K562 (cell line): ENCODE measurements at regions not wholly inside any gene's neighbourhood (a gene's known extent, or its start where the extent isn't known, plus 50 kb on each side); places are given as distances from the start of the nearest gene placed in this dataset.
A peak's percentile ranks its signal among the peaks of the same experiment; 100 is the strongest.

ENCODE experiments used
- CEBPB ChIP-seq: fragments of 450-650 bp; IDR thresholded peaks from 2 replicates; pipeline ENCODE4 v1.6.1; 2016; ENCODE audit warnings: missing genetic modification characterization, missing compliant biosample characterization
- FUS ChIP-seq: fragments of 200-400 bp; formaldehyde crosslinking; optimal IDR thresholded peaks from 2 replicates; pipeline ENCODE3; 2017; ENCODE audit warnings: low read depth, low read length
- LEF1 ChIP-seq: fragments of 450-650 bp; IDR thresholded peaks from 2 replicates; pipeline ENCODE4 v1.6.1; 2016; ENCODE audit warnings: mild to moderate bottlenecking
- MEF2A ChIP-seq: IDR thresholded peaks from 2 replicates; pipeline ENCODE4 v1.6.1; 2011; ENCODE audit warnings: low read depth, mild to moderate bottlenecking, low read length, moderate library complexity; ENCODE audit not compliant: control insufficient read depth
- SMARCA4 ChIP-seq: fragments of 450-650 bp; IDR thresholded peaks from 2 replicates; pipeline ENCODE4 v1.6.1; 2016
- SNIP1 ChIP-seq: fragments of 450-650 bp; IDR thresholded peaks from 2 replicates; pipeline ENCODE4 v1.7.1; 2017; ENCODE audit warnings: low read depth, mild to moderate bottlenecking
- SRF ChIP-seq, 2 experiments: fragments of 250-450, 450-650 bp in 1 of 2; sonication (Bioruptor Pico) in 1 of 2; sonication (generic) in 1 of 2; formaldehyde crosslinking; IDR thresholded peaks; 2 replicates each; pipeline versions ENCODE4 v1.5.0 to v1.5.1; 2020 to 2022; ENCODE audit warnings: mild to moderate bottlenecking in 1 of 2, missing genetic modification reagents in 1 of 2
- ZNF584 ChIP-seq: fragments of 200-800 bp; sonication (Bioruptor generic); IDR thresholded peaks from 2 replicates; pipeline ENCODE4 v1.6.1; 2016; ENCODE audit warnings: low read depth, mild to moderate bottlenecking, missing genetic modification characterization, missing compliant biosample characterization
- TF ChIP-seq, protein P1 (sequence below): fragments of 450-650 bp; IDR thresholded peaks from 2 replicates; pipeline ENCODE4 v1.6.1; 2016; ENCODE audit warnings: mild to moderate bottlenecking
- TF ChIP-seq, protein P2 (sequence below): fragments of 250-450 bp; sonication (Bioruptor Pico); IDR thresholded peaks from 2 replicates; pipeline ENCODE4 v1.5.0; 2020; ENCODE audit warnings: mild to moderate bottlenecking, borderline replicate concordance
- TF ChIP-seq, protein P3 (sequence below): fragments of 450-650 bp; IDR thresholded peaks from 2 replicates; pipeline ENCODE4 v1.6.1; 2017; ENCODE audit warnings: antibody characterized with exemption
- TF ChIP-seq, protein P4 (sequence below): sonication (generic); formaldehyde crosslinking; IDR thresholded peaks from 2 replicates; pipeline ENCODE4 v1.8.1; 2023; ENCODE audit warnings: mild to moderate bottlenecking, missing genetic modification reagents
- TF ChIP-seq, protein P5 (sequence below): fragments of 450-650 bp; IDR thresholded peaks from 2 replicates; pipeline ENCODE4 v1.6.1; 2016
- TF ChIP-seq, protein P6 (sequence below): fragments of 450-650 bp; IDR thresholded peaks from 2 replicates; pipeline ENCODE4 v1.6.1; 2017; ENCODE audit warnings: mild to moderate bottlenecking, moderate library complexity
- TF ChIP-seq, protein P7 (sequence below): fragments of 200-800 bp; sonication (Bioruptor generic); IDR thresholded peaks from 2 replicates; pipeline ENCODE4 v1.6.1; 2017; ENCODE audit warnings: missing genetic modification characterization, missing compliant biosample characterization

DNA sequence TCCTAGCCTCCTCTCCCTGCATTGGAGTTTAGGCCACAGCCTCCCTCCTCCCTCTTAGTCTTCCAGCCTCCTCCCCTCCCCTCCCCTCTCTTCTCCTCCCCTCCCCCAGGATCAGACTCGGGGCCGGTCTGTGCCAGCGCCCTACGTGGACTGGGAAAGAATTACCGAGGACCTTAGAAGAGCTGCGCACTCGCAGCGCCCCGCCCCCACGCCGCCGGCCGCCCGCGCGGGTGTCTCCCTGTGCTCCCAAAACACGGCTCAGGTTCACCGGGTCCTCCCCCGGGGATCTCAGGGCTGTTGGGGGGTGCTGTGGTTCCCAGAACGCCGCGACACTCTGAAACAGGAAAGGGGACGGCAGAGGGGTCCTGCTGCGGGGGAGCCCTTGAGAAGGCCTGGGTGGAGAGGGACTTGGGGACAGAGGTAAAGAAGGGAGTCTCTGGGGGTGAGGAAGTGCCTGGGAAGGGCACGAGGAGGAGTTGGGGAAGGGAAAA is 122.3 kb upstream of the TBL1X start (continued):
- TF ChIP-seq, protein P1, sequence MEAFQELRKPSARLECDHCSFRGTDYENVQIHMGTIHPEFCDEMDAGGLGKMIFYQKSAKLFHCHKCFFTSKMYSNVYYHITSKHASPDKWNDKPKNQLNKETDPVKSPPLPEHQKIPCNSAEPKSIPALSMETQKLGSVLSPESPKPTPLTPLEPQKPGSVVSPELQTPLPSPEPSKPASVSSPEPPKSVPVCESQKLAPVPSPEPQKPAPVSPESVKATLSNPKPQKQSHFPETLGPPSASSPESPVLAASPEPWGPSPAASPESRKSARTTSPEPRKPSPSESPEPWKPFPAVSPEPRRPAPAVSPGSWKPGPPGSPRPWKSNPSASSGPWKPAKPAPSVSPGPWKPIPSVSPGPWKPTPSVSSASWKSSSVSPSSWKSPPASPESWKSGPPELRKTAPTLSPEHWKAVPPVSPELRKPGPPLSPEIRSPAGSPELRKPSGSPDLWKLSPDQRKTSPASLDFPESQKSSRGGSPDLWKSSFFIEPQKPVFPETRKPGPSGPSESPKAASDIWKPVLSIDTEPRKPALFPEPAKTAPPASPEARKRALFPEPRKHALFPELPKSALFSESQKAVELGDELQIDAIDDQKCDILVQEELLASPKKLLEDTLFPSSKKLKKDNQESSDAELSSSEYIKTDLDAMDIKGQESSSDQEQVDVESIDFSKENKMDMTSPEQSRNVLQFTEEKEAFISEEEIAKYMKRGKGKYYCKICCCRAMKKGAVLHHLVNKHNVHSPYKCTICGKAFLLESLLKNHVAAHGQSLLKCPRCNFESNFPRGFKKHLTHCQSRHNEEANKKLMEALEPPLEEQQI: no peak
- TF ChIP-seq, protein P2, sequence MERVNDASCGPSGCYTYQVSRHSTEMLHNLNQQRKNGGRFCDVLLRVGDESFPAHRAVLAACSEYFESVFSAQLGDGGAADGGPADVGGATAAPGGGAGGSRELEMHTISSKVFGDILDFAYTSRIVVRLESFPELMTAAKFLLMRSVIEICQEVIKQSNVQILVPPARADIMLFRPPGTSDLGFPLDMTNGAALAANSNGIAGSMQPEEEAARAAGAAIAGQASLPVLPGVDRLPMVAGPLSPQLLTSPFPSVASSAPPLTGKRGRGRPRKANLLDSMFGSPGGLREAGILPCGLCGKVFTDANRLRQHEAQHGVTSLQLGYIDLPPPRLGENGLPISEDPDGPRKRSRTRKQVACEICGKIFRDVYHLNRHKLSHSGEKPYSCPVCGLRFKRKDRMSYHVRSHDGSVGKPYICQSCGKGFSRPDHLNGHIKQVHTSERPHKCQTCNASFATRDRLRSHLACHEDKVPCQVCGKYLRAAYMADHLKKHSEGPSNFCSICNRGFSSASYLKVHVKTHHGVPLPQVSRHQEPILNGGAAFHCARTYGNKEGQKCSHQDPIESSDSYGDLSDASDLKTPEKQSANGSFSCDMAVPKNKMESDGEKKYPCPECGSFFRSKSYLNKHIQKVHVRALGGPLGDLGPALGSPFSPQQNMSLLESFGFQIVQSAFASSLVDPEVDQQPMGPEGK: no peak
- TF ChIP-seq CEBPB (tag) (no peak), LEF1 (peak; percentile 45; the same call in 1 of the 2 replicates), SNIP1 (no peak), FUS (no peak), SRF (CRISPR knock-in tag; IDR thresholded peaks at IDR 0.05) (no peak), ZNF584 (CRISPR knock-in tag) (no peak), MEF2A (no peak), SMARCA4 (peak; percentile 52; the same call in 1 of the 2 replicates)
- TF ChIP-seq, protein P3, sequence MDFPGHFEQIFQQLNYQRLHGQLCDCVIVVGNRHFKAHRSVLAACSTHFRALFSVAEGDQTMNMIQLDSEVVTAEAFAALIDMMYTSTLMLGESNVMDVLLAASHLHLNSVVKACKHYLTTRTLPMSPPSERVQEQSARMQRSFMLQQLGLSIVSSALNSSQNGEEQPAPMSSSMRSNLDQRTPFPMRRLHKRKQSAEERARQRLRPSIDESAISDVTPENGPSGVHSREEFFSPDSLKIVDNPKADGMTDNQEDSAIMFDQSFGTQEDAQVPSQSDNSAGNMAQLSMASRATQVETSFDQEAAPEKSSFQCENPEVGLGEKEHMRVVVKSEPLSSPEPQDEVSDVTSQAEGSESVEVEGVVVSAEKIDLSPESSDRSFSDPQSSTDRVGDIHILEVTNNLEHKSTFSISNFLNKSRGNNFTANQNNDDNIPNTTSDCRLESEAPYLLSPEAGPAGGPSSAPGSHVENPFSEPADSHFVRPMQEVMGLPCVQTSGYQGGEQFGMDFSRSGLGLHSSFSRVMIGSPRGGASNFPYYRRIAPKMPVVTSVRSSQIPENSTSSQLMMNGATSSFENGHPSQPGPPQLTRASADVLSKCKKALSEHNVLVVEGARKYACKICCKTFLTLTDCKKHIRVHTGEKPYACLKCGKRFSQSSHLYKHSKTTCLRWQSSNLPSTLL: no peak
- TF ChIP-seq, protein P4, sequence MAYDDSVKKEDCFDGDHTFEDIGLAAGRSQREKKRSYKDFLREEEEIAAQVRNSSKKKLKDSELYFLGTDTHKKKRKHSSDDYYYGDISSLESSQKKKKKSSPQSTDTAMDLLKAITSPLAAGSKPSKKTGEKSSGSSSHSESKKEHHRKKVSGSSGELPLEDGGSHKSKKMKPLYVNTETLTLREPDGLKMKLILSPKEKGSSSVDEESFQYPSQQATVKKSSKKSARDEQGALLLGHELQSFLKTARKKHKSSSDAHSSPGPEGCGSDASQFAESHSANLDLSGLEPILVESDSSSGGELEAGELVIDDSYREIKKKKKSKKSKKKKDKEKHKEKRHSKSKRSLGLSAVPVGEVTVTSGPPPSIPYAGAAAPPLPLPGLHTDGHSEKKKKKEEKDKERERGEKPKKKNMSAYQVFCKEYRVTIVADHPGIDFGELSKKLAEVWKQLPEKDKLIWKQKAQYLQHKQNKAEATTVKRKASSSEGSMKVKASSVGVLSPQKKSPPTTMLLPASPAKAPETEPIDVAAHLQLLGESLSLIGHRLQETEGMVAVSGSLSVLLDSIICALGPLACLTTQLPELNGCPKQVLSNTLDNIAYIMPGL: no peak
- TF ChIP-seq, protein P5, sequence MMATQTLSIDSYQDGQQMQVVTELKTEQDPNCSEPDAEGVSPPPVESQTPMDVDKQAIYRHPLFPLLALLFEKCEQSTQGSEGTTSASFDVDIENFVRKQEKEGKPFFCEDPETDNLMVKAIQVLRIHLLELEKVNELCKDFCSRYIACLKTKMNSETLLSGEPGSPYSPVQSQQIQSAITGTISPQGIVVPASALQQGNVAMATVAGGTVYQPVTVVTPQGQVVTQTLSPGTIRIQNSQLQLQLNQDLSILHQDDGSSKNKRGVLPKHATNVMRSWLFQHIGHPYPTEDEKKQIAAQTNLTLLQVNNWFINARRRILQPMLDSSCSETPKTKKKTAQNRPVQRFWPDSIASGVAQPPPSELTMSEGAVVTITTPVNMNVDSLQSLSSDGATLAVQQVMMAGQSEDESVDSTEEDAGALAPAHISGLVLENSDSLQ: no peak
- TF ChIP-seq, protein P6, sequence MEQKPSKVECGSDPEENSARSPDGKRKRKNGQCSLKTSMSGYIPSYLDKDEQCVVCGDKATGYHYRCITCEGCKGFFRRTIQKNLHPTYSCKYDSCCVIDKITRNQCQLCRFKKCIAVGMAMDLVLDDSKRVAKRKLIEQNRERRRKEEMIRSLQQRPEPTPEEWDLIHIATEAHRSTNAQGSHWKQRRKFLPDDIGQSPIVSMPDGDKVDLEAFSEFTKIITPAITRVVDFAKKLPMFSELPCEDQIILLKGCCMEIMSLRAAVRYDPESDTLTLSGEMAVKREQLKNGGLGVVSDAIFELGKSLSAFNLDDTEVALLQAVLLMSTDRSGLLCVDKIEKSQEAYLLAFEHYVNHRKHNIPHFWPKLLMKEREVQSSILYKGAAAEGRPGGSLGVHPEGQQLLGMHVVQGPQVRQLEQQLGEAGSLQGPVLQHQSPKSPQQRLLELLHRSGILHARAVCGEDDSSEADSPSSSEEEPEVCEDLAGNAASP: no peak
- TF ChIP-seq, protein P7, sequence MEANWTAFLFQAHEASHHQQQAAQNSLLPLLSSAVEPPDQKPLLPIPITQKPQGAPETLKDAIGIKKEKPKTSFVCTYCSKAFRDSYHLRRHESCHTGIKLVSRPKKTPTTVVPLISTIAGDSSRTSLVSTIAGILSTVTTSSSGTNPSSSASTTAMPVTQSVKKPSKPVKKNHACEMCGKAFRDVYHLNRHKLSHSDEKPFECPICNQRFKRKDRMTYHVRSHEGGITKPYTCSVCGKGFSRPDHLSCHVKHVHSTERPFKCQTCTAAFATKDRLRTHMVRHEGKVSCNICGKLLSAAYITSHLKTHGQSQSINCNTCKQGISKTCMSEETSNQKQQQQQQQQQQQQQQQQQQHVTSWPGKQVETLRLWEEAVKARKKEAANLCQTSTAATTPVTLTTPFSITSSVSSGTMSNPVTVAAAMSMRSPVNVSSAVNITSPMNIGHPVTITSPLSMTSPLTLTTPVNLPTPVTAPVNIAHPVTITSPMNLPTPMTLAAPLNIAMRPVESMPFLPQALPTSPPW: peak; percentile 52
